ENCODE measurements at regions not wholly inside any gene's neighbourhood (a gene's known extent, or its start where the extent isn't known, plus 50 kb on each side); places are given as distances from the start of the nearest gene placed in this dataset.

DNA sequence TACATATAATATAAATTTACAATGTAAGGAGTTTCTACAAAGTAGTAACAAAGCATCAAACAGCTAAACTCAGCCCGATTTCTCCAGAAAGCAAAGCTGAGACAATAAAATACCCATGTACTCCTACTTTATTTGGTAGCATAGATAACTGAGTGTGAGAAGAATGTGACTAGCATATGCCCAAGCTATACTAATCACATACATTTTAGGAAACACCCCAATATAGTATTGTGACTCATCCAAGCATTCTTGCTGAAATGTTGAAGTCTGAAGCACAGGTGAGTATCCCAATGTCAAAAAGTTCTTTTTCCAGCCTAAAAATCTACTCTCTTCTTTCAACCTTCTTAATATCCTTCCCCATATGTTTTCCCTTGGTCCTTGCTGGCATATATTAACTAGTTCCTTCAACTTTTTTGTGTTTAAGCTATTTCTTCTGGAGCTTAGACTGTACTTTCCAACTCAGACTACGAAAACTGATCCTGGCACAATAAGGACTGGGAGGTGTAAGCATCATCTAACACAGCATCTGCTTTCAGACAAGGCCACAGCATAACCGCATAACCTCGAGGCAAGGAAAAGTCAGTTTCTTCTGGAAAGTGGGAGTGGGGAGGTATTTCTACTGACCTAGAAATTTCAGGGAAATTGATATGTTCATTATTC, 163.0 kb upstream of the RNPC3 start:
- no peak overlapping the region for H3K4me3 Mint-ChIP-seq (ENCODE audit: unreplicated experiment)
- H3K27ac Mint-ChIP-seq (ENCODE audit: unreplicated experiment): no peak overlapping the region
- H3K27me3 Mint-ChIP-seq (ENCODE audit: unreplicated experiment): no peaks in the 10 kb centered on the region
- no peaks in the 10 kb centered on the region for H3K4me1 Mint-ChIP-seq (ENCODE audit: low read depth, unreplicated experiment)
- no peak for DNase-seq
- no peaks in the 10 kb centered on the region for H3K9me3 Mint-ChIP-seq (ENCODE audit: unreplicated experiment)
- TF ChIP-seq, protein P1, sequence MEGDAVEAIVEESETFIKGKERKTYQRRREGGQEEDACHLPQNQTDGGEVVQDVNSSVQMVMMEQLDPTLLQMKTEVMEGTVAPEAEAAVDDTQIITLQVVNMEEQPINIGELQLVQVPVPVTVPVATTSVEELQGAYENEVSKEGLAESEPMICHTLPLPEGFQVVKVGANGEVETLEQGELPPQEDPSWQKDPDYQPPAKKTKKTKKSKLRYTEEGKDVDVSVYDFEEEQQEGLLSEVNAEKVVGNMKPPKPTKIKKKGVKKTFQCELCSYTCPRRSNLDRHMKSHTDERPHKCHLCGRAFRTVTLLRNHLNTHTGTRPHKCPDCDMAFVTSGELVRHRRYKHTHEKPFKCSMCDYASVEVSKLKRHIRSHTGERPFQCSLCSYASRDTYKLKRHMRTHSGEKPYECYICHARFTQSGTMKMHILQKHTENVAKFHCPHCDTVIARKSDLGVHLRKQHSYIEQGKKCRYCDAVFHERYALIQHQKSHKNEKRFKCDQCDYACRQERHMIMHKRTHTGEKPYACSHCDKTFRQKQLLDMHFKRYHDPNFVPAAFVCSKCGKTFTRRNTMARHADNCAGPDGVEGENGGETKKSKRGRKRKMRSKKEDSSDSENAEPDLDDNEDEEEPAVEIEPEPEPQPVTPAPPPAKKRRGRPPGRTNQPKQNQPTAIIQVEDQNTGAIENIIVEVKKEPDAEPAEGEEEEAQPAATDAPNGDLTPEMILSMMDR (IDR thresholded peaks at IDR 0.05; ENCODE audit: partially characterized antibody, unreplicated experiment): no peak
- H3K36me3 Mint-ChIP-seq (ENCODE audit: unreplicated experiment): no peaks in the 10 kb centered on the region

DNA sequence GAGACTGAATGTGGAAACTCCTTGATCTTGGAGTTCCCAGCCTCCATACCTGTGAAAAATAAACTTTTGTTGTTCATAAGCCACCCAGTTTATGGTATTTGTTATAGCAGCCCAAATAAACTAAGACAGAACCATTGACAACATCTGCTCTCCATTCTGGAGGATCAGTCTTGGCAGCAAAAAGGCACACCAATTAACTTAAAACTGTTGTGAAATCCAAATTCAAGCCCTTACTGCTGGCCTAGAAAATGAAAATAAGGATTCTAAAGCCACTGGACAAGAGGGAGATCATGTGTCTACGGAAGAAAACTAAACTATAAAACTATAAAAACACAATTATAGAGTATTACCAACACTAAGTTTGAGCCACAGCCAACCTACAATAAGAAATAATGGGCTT, 172.1 kb upstream of the RNPC3 start:
- Mint-ChIP-seq H3K27me3 (ENCODE audit: unreplicated experiment) (no peaks in the 10 kb centered on the region), H3K27ac (ENCODE audit: unreplicated experiment) (no peak overlapping the region), H3K4me1 (ENCODE audit: low read depth, unreplicated experiment) (no peaks in the 10 kb centered on the region), H3K4me3 (ENCODE audit: unreplicated experiment) (no peak overlapping the region), H3K36me3 (ENCODE audit: unreplicated experiment) (no peaks in the 10 kb centered on the region), H3K9me3 (ENCODE audit: unreplicated experiment) (no peaks in the 10 kb centered on the region)
- TF ChIP-seq, protein P1 (IDR thresholded peaks at IDR 0.05; ENCODE audit: partially characterized antibody, unreplicated experiment): no peak
- DNase-seq: no peak

DNA sequence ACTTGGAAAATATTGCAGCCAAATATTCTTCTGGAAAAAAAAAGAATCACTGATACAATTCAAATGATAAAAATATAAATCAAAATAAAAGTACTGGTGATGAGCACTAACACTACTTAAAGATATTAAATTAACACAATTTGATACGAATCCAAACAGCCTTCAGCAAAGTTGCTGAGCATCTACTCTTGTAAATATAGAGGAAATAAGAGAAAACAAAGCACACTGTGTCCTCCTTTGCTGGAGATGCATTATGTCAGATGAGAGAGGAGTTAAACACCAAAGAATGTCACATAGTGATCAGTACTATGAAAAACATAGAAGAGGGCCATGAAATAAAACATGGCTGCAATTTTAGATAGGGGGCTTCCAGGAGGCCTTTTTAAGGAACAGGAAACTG, 177.4 kb upstream of the RNPC3 start:
- no peak for DNase-seq
- H3K36me3 Mint-ChIP-seq (ENCODE audit: unreplicated experiment): no peaks in the 10 kb centered on the region
- H3K4me3 Mint-ChIP-seq (ENCODE audit: unreplicated experiment): no peak overlapping the region
- no peaks in the 10 kb centered on the region for H3K4me1 Mint-ChIP-seq (ENCODE audit: low read depth, unreplicated experiment)
- no peaks in the 10 kb centered on the region for H3K27me3 Mint-ChIP-seq (ENCODE audit: unreplicated experiment)
- H3K27ac Mint-ChIP-seq (ENCODE audit: unreplicated experiment): no peak overlapping the region
- TF ChIP-seq, protein P1 (IDR thresholded peaks at IDR 0.05; ENCODE audit: partially characterized antibody, unreplicated experiment): no peak
- H3K9me3 Mint-ChIP-seq (ENCODE audit: unreplicated experiment): no peaks in the 10 kb centered on the region

- Mint-ChIP-seq H3K4me3 (ENCODE audit: unreplicated experiment) (no peak overlapping the region), H3K36me3 (ENCODE audit: unreplicated experiment) (no peaks in the 10 kb centered on the region), H3K27ac (ENCODE audit: unreplicated experiment) (no peak overlapping the region), H3K27me3 (ENCODE audit: unreplicated experiment) (no peaks in the 10 kb centered on the region), H3K4me1 (ENCODE audit: low read depth, unreplicated experiment) (no peaks in the 10 kb centered on the region), H3K9me3 (ENCODE audit: unreplicated experiment) (no peaks in the 10 kb centered on the region)
- no peak for DNase-seq
- TF ChIP-seq, protein P1 (IDR thresholded peaks at IDR 0.05; ENCODE audit: partially characterized antibody, unreplicated experiment): no peak
Measured at GRCh38 chr1:103344930-103345329, 180.6 kb upstream of the RNPC3 start.

DNA sequence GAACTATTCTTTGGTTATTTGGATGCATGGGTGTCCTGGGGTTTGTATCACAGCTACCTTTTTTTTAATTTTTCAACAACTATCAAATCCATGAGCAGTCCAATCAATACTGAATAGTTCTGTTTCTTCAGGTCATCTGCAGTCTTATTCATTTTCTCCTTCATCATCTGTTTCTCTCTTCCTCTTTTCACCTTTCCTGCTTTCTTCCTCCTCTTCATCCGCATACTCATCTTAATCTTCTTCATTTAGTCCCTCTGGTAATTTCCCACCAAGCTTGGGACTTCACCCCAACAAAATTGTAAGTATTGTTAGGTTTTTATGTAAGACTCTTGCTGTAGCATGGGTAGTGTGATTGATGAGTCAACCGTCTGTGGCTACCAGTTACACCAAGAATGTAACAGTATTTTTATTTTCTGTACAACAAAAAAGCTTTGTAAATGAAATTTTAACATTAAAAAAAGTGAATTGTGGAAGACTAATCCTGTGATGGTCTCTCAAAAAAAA, 184.1 kb upstream of the RNPC3 start:
- Mint-ChIP-seq H3K27me3 (ENCODE audit: unreplicated experiment) (no peaks in the 10 kb centered on the region), H3K4me1 (ENCODE audit: low read depth, unreplicated experiment) (no peaks in the 10 kb centered on the region), H3K9me3 (ENCODE audit: unreplicated experiment) (no peaks in the 10 kb centered on the region), H3K27ac (ENCODE audit: unreplicated experiment) (no peak overlapping the region), H3K4me3 (ENCODE audit: unreplicated experiment) (no peak overlapping the region), H3K36me3 (ENCODE audit: unreplicated experiment) (no peaks in the 10 kb centered on the region)
- TF ChIP-seq, protein P1 (IDR thresholded peaks at IDR 0.05; ENCODE audit: partially characterized antibody, unreplicated experiment): no peak
- no peak for DNase-seq

All from glutamatergic neuron (in vitro differentiated cells).